ENCODE measurements at regions not wholly inside any gene's neighbourhood (a gene's known extent, or its start where the extent isn't known, plus 50 kb on each side); places are given as distances from the start of the nearest gene placed in this dataset.
"Not testable (repeated sequence)": the region's sequence is repeated elsewhere in the genome, so short reads cannot be mapped to it uniquely, and the experiment has no call there.

GRCh38 chr4:84260495-84260894, 238.6 kb downstream of the NKX6-1 start:
- no peak for DNase-seq (ENCODE audit: extremely low read depth, insufficient read length)
- no peak overlapping the region for H3K4me3 ChIP-seq (replicated peaks; ENCODE audit: low read depth, low read length)
- no peaks in the 10 kb centered on the region for H3K36me3 ChIP-seq (ENCODE audit: control insufficient read depth, insufficient read depth, low read length)
- TF ChIP-seq, protein P1, sequence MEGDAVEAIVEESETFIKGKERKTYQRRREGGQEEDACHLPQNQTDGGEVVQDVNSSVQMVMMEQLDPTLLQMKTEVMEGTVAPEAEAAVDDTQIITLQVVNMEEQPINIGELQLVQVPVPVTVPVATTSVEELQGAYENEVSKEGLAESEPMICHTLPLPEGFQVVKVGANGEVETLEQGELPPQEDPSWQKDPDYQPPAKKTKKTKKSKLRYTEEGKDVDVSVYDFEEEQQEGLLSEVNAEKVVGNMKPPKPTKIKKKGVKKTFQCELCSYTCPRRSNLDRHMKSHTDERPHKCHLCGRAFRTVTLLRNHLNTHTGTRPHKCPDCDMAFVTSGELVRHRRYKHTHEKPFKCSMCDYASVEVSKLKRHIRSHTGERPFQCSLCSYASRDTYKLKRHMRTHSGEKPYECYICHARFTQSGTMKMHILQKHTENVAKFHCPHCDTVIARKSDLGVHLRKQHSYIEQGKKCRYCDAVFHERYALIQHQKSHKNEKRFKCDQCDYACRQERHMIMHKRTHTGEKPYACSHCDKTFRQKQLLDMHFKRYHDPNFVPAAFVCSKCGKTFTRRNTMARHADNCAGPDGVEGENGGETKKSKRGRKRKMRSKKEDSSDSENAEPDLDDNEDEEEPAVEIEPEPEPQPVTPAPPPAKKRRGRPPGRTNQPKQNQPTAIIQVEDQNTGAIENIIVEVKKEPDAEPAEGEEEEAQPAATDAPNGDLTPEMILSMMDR (IDR thresholded peaks at IDR 0.05; ENCODE audit: insufficient read depth, low read length, poor library complexity, severe bottlenecking) = no peak
- H3K27me3 ChIP-seq (replicated peaks; ENCODE audit: control insufficient read depth, insufficient read depth, low read length) = no peaks in the 10 kb centered on the region

- H3K36me3 ChIP-seq (ENCODE audit: control insufficient read depth, insufficient read depth, low read length) = no peaks in the 10 kb centered on the region
- peak; percentile 39 for DNase-seq (ENCODE audit: extremely low read depth, insufficient read length)
- TF ChIP-seq, protein P1 (IDR thresholded peaks at IDR 0.05; ENCODE audit: insufficient read depth, low read length, poor library complexity, severe bottlenecking) = peak; percentile 69
- no peaks in the 10 kb centered on the region for H3K27me3 ChIP-seq (replicated peaks; ENCODE audit: control insufficient read depth, insufficient read depth, low read length)
- H3K4me3 ChIP-seq (replicated peaks; ENCODE audit: low read depth, low read length) = no peak overlapping the region
Observed at GRCh38 chr4:84258905-84259830, 239.9 kb downstream of the NKX6-1 start.

- Histone ChIP-seq H3K4me3 (replicated peaks; ENCODE audit: low read depth, low read length) (no peak overlapping the region), H3K36me3 (ENCODE audit: control insufficient read depth, insufficient read depth, low read length) (no peaks in the 10 kb centered on the region), H3K27me3 (replicated peaks; ENCODE audit: control insufficient read depth, insufficient read depth, low read length) (no peaks in the 10 kb centered on the region)
- TF ChIP-seq, protein P1 (IDR thresholded peaks at IDR 0.05; ENCODE audit: insufficient read depth, low read length, poor library complexity, severe bottlenecking) = no peak
- DNase-seq (ENCODE audit: extremely low read depth, insufficient read length) = no peak
Observed at GRCh38 chr4:84254537-84254936, 244.6 kb downstream of the NKX6-1 start.

DNA sequence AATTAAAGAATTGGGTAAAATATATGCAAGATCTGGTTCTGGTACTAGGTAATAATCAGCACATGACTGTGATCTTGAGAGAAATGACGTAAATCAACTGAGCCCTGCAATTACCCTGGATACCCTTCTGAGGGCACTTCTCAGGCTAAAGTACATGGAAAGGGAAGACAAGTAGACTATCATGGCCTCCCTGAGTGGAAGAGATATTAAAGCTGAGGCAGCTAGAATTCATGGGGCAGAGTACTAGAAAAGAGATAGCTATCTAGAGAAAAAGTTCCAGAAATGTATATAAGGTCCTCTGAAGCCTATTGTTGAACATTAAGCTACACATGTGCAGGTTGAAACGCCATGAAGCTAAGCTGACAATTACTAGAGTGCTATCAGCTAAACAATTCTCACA, 249.6 kb downstream of the NKX6-1 start:
- Histone ChIP-seq H3K27me3 (replicated peaks; ENCODE audit: control insufficient read depth, insufficient read depth, low read length) (no peaks in the 10 kb centered on the region; the same call in 1 of the 2 replicates), H3K36me3 (ENCODE audit: control insufficient read depth, insufficient read depth, low read length) (no peaks in the 10 kb centered on the region), H3K4me3 (replicated peaks; ENCODE audit: low read depth, low read length) (no peak overlapping the region)
- no peak for DNase-seq (ENCODE audit: extremely low read depth, insufficient read length)
- TF ChIP-seq, protein P1 (IDR thresholded peaks at IDR 0.05; ENCODE audit: insufficient read depth, low read length, poor library complexity, severe bottlenecking) = no peak

GRCh38 chr4:84245042-84245441, 254.1 kb downstream of the NKX6-1 start:
- H3K27me3 ChIP-seq (replicated peaks; ENCODE audit: control insufficient read depth, insufficient read depth, low read length); H3K36me3 ChIP-seq (ENCODE audit: control insufficient read depth, insufficient read depth, low read length); DNase-seq (ENCODE audit: extremely low read depth, insufficient read length): not testable (repeated sequence)

GRCh38 chr4:84244346-84244801, 254.7 kb downstream of the NKX6-1 start:
- not testable (repeated sequence) for H3K27me3 ChIP-seq (replicated peaks; ENCODE audit: control insufficient read depth, insufficient read depth, low read length); H3K36me3 ChIP-seq (ENCODE audit: control insufficient read depth, insufficient read depth, low read length); H3K4me3 ChIP-seq (replicated peaks; ENCODE audit: low read depth, low read length); DNase-seq (ENCODE audit: extremely low read depth, insufficient read length)
- TF ChIP-seq, protein P1 (IDR thresholded peaks at IDR 0.05; ENCODE audit: insufficient read depth, low read length, poor library complexity, severe bottlenecking) = peak; percentile 6

More at GRCh38 chr4:84245042-84245441, 254.1 kb downstream of the NKX6-1 start:
- not testable (repeated sequence) for H3K4me3 ChIP-seq (replicated peaks; ENCODE audit: low read depth, low read length)
